Spleen (tissue), 7 donors: ENCODE measurements at regions not wholly inside any gene's neighbourhood (a gene's known extent, or its start where the extent isn't known, plus 50 kb on each side); places are given as distances from the start of the nearest gene placed in this dataset.

Experiments
- CTCF ChIP-seq, 11 experiments: fragments of 200-600 bp in 7 of 11; fragments of 450-650 bp in 4 of 11; sonication (generic) in 4 of 11; IDR thresholded peaks in 8 of 11; conservative IDR thresholded peaks in 3 of 11; 1 replicate in 7 of 11; 2 replicates in 4 of 11; pipeline versions ENCODE4 v1.4.0 to v1.8.0; 2016 to 2021; ENCODE audit warnings: antibody characterized with exemption in 11 of 11, inconsistent platforms in 4 of 11, mild to moderate bottlenecking in 1 of 11
- POLR2A ChIP-seq, 3 donors: fragments of 450-650 bp; IDR thresholded peaks; one replicate each; pipeline ENCODE4 v1.5.1; 2017; ENCODE audit warnings: antibody characterized with exemption in 3 of 3, mild to moderate bottlenecking in 1 of 3
- POLR2AphosphoS5 ChIP-seq, 3 donors: sonication (generic); formaldehyde crosslinking; IDR thresholded peaks; one replicate each; pipeline ENCODE4 v1.5.1; 2017; ENCODE audit warnings: antibody characterized with exemption in 3 of 3
- donor health status: DM: no; HTN: no; CAD: no; lungs with moderate emphysema.
- donor health status: DM: no; HTN: no; CAD: no.
- donor health status: DM: no; HTN: no; CAD: no.

- TF ChIP-seq CTCF (IDR thresholded peaks at IDR 0.05 in 8 of 11, conservative IDR thresholded peaks at IDR 0.05 in 3 of 11), result no peak
- TF ChIP-seq POLR2A (IDR thresholded peaks at IDR 0.05), result no peak
- no peak for TF ChIP-seq POLR2AphosphoS5 (IDR thresholded peaks at IDR 0.05)
These were observed 214.3 kb downstream of the EFCAB11 start for GRCh38 chr14:89740241-89740640.
